ENCODE measurements at regions not wholly inside any gene's neighbourhood (a gene's known extent, or its start where the extent isn't known, plus 50 kb on each side); places are given as distances from the start of the nearest gene placed in this dataset.

DNA sequence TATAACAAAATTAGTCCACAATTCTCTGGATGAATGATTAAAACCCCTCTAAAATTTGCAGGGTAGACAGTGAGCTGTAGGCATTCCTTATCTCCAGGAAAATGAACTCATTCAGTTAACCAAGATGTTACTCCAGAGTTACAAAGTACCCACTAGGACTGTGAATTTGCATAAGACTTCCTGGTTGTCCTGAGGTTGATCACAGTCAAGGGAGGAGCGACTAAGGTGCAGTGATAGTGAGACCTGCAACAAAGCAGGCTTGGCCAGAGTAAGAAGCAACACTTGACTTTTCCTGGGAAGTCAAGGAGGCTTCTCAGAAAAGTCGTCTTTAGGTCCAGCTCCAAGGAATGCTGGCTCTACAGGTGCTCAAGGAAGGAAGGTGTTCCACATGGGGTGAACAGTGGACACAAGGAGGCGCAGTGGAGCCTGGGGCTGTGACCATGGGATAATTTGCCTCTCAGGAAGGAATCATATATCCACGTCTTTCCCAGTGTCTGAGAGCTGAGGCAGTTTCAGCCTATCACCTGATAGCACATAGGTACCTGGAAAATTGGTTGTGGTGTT, 821.1 kb upstream of the EEF2KMT start:
- no peak for ATAC-seq

DNA sequence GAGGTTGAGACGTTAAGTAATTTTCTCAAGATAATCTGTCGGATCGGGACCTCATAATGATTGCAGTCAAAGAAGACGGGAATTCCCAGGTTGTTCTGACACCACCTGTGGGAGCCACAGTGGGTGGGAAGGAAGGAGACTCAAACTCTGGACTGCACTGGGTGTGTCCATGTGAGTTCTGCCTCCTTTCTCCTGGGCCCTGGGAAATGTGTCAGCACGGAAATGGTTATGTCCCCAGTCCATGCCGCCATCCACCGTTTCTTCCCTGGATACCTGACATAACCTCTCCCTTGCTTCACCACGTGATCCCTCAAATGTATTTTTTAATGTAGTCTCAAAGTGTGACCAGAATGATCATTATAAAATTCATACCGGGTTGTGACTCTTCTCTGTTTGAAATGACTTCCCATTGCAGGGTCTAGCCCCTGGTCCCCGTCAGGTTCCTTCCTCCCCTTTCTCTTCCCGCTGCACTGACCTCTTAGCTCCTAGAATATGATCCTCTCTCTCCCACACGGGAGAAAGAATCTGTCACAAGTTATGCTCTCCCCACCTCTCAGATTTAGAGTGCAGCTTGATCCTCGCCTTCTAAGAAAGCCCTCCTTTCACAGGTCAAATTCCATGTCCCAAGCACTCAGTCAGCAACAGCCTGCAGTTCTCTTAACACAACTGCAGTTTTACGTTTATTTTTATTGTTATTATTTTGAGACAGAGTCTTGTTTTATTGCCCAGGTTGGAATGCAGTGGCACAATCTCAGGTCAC, 820.0 kb upstream of the EEF2KMT start:
- no peak for TF ChIP-seq ARNTL (CRISPR knock-in tag; IDR thresholded peaks at IDR 0.05; ENCODE audit: borderline replicate concordance, low read depth)
- no peak for TF ChIP-seq GLIS3 (CRISPR knock-in tag; IDR thresholded peaks at IDR 0.05)
- TF ChIP-seq SNAI2 (CRISPR knock-in tag; IDR thresholded peaks at IDR 0.05) = no peak
- no peak for TF ChIP-seq PPARA (CRISPR knock-in tag; IDR thresholded peaks at IDR 0.05; ENCODE audit: borderline replicate concordance)
- TF ChIP-seq TOX (CRISPR knock-in tag; IDR thresholded peaks at IDR 0.05; ENCODE audit: borderline replicate concordance) = no peak
- TF ChIP-seq CSDC2 (CRISPR knock-in tag; IDR thresholded peaks at IDR 0.05) = no peak
- no peak for TF ChIP-seq ZNF565 (CRISPR knock-in tag; conservative IDR thresholded peaks at IDR 0.05; ENCODE audit: low read depth)
- TF ChIP-seq ZC3H10 (CRISPR knock-in tag; IDR thresholded peaks at IDR 0.05) = no peak
- no peak for TF ChIP-seq RARB (CRISPR knock-in tag; IDR thresholded peaks at IDR 0.05)
- TF ChIP-seq, protein P1, sequence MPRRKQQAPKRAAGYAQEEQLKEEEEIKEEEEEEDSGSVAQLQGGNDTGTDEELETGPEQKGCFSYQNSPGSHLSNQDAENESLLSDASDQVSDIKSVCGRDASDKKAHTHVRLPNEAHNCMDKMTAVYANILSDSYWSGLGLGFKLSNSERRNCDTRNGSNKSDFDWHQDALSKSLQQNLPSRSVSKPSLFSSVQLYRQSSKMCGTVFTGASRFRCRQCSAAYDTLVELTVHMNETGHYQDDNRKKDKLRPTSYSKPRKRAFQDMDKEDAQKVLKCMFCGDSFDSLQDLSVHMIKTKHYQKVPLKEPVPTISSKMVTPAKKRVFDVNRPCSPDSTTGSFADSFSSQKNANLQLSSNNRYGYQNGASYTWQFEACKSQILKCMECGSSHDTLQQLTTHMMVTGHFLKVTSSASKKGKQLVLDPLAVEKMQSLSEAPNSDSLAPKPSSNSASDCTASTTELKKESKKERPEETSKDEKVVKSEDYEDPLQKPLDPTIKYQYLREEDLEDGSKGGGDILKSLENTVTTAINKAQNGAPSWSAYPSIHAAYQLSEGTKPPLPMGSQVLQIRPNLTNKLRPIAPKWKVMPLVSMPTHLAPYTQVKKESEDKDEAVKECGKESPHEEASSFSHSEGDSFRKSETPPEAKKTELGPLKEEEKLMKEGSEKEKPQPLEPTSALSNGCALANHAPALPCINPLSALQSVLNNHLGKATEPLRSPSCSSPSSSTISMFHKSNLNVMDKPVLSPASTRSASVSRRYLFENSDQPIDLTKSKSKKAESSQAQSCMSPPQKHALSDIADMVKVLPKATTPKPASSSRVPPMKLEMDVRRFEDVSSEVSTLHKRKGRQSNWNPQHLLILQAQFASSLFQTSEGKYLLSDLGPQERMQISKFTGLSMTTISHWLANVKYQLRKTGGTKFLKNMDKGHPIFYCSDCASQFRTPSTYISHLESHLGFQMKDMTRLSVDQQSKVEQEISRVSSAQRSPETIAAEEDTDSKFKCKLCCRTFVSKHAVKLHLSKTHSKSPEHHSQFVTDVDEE (CRISPR knock-in tag; IDR thresholded peaks at IDR 0.05) = no peak
- no peak for TF ChIP-seq ZFP30 (CRISPR knock-in tag; IDR thresholded peaks at IDR 0.05)
- no peak for TF ChIP-seq BACH2 (CRISPR knock-in tag; IDR thresholded peaks at IDR 0.05; ENCODE audit: borderline replicate concordance)
- TF ChIP-seq ZFP3 (CRISPR knock-in tag; IDR thresholded peaks at IDR 0.05) = no peak
- TF ChIP-seq ZNF70 (CRISPR knock-in tag; IDR thresholded peaks at IDR 0.05) = no peak
- TF ChIP-seq ISL1 (CRISPR knock-in tag; IDR thresholded peaks at IDR 0.05) = no peak
- no peak for TF ChIP-seq ZNF8 (CRISPR knock-in tag; IDR thresholded peaks at IDR 0.05)
- TF ChIP-seq, protein P2, sequence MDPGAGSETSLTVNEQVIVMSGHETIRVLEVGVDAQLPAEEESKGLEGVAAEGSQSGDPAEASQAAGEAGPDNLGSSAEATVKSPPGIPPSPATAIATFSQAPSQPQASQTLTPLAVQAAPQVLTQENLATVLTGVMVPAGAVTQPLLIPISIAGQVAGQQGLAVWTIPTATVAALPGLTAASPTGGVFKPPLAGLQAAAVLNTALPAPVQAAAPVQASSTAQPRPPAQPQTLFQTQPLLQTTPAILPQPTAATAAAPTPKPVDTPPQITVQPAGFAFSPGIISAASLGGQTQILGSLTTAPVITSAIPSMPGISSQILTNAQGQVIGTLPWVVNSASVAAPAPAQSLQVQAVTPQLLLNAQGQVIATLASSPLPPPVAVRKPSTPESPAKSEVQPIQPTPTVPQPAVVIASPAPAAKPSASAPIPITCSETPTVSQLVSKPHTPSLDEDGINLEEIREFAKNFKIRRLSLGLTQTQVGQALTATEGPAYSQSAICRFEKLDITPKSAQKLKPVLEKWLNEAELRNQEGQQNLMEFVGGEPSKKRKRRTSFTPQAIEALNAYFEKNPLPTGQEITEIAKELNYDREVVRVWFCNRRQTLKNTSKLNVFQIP (CRISPR knock-in tag; IDR thresholded peaks at IDR 0.05; ENCODE audit: borderline replicate concordance, low read depth) = no peak
- TF ChIP-seq, protein P3, sequence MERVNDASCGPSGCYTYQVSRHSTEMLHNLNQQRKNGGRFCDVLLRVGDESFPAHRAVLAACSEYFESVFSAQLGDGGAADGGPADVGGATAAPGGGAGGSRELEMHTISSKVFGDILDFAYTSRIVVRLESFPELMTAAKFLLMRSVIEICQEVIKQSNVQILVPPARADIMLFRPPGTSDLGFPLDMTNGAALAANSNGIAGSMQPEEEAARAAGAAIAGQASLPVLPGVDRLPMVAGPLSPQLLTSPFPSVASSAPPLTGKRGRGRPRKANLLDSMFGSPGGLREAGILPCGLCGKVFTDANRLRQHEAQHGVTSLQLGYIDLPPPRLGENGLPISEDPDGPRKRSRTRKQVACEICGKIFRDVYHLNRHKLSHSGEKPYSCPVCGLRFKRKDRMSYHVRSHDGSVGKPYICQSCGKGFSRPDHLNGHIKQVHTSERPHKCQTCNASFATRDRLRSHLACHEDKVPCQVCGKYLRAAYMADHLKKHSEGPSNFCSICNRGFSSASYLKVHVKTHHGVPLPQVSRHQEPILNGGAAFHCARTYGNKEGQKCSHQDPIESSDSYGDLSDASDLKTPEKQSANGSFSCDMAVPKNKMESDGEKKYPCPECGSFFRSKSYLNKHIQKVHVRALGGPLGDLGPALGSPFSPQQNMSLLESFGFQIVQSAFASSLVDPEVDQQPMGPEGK (CRISPR knock-in tag; IDR thresholded peaks at IDR 0.05; ENCODE audit: borderline replicate concordance) = no peak
- TF ChIP-seq, protein P4, sequence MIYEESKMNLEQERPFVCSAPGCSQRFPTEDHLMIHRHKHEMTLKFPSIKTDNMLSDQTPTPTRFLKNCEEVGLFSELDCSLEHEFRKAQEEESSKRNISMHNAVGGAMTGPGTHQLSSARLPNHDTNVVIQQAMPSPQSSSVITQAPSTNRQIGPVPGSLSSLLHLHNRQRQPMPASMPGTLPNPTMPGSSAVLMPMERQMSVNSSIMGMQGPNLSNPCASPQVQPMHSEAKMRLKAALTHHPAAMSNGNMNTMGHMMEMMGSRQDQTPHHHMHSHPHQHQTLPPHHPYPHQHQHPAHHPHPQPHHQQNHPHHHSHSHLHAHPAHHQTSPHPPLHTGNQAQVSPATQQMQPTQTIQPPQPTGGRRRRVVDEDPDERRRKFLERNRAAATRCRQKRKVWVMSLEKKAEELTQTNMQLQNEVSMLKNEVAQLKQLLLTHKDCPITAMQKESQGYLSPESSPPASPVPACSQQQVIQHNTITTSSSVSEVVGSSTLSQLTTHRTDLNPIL (CRISPR knock-in tag; IDR thresholded peaks at IDR 0.05; ENCODE audit: low read depth) = no peak
- no peak for TF ChIP-seq TCF4 (CRISPR knock-in tag; IDR thresholded peaks at IDR 0.05; ENCODE audit: borderline replicate concordance)
- ATAC-seq = no peak

More for the DNA sequence above, 821.1 kb upstream of the EEF2KMT start:
- TF ChIP-seq BACH2 (CRISPR knock-in tag; IDR thresholded peaks at IDR 0.05; ENCODE audit: borderline replicate concordance) (no peak), ZNF565 (CRISPR knock-in tag; conservative IDR thresholded peaks at IDR 0.05; ENCODE audit: low read depth) (no peak), ZFP30 (CRISPR knock-in tag; IDR thresholded peaks at IDR 0.05) (no peak), SNAI2 (CRISPR knock-in tag; IDR thresholded peaks at IDR 0.05) (no peak), RARB (CRISPR knock-in tag; IDR thresholded peaks at IDR 0.05) (no peak), CSDC2 (CRISPR knock-in tag; IDR thresholded peaks at IDR 0.05) (no peak)
- TF ChIP-seq, protein P3 (CRISPR knock-in tag; IDR thresholded peaks at IDR 0.05; ENCODE audit: borderline replicate concordance) = no peak

All from SK-N-SH treated with all-trans-retinoic acid at 6 μM for 48 hours (cell line).